Upper lobe of left lung (tissue), 4 donors: ENCODE measurements at regions not wholly inside any gene's neighbourhood (a gene's known extent, or its start where the extent isn't known, plus 50 kb on each side); places are given as distances from the start of the nearest gene placed in this dataset.

Source experiments
- CTCF ChIP-seq, 6 experiments: fragments of 450-650 bp in 4 of 6; fragments of 200-600 bp in 2 of 6; sonication (generic) in 2 of 6; IDR thresholded peaks; one replicate each; pipeline ENCODE4 v1.5.1; 2016 to 2019; ENCODE audit warnings: antibody characterized with exemption in 6 of 6
- POLR2A ChIP-seq, 4 donors: fragments of 450-650 bp; IDR thresholded peaks; one replicate each; pipeline ENCODE4 v1.5.1; 2016 to 2017; ENCODE audit warnings: antibody characterized with exemption in 4 of 4, mild to moderate bottlenecking in 2 of 4

DNA sequence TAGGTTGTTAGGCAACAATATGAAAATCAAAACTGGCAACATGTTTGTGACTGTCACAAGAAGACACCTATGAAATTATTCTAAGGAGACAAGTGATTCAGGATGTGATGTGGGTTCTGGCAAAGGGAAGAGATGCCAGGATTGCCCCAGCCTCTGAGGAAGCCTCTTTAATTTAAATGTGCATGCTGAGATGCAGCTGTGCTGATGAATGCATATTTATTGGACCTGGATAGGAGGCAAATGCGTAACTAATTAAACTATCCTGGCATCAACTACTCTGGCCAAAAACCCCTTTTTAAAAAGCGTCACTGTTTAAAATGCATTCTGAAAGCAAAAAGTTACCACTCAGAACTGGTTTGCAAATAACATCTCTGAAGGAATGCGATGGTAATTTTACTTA lies 176.5 kb upstream of the DPH6 start:
- TF ChIP-seq CTCF (IDR thresholded peaks at IDR 0.05) (no peak), POLR2A (IDR thresholded peaks at IDR 0.05) (no peak)
